ENCODE measurements at regions not wholly inside any gene's neighbourhood (a gene's known extent, or its start where the extent isn't known, plus 50 kb on each side); places are given as distances from the start of the nearest gene placed in this dataset.
"Not testable (repeated sequence)": the region's sequence is repeated elsewhere in the genome, so short reads cannot be mapped to it uniquely, and the experiment has no call there.

GRCh38 chr4:137852326-137852725, 320.0 kb upstream of the PCDH18 start:
- no peak overlapping the region for H3K27ac ChIP-seq
- H3K4me3 ChIP-seq (ENCODE audit: low read depth in 1 of 2, low read length in 1 of 2), result no peak overlapping the region
- H3K36me3 ChIP-seq, result no peaks in the 10 kb centered on the region
- no peaks in the 10 kb centered on the region for H3K27me3 ChIP-seq
- H3K4me1 ChIP-seq (ENCODE audit: control insufficient read depth in 1 of 2, insufficient read depth in 1 of 2, low read depth in 1 of 2, low read length in 1 of 2), result no peaks in the 10 kb centered on the region
- no peaks in the 10 kb centered on the region for H3K9me3 ChIP-seq
- TF ChIP-seq CTCF (IDR thresholded peaks at IDR 0.05), result no peak

- Histone ChIP-seq H3K27ac (no peak overlapping the region), H3K36me3 (no peaks in the 10 kb centered on the region), H3K4me3 (ENCODE audit: low read depth in 1 of 2, low read length in 1 of 2) (no peak overlapping the region), H3K9me3 (no peaks in the 10 kb centered on the region), H3K27me3 (no peaks in the 10 kb centered on the region), H3K4me1 (ENCODE audit: control insufficient read depth in 1 of 2, insufficient read depth in 1 of 2, low read depth in 1 of 2, low read length in 1 of 2) (no peaks in the 10 kb centered on the region)
- TF ChIP-seq CTCF (IDR thresholded peaks at IDR 0.05), result no peak
Observed at GRCh38 chr4:137851435-137851834, 319.1 kb upstream of the PCDH18 start.

- H3K27me3 ChIP-seq; H3K27ac ChIP-seq; H3K9me3 ChIP-seq; H3K4me1 ChIP-seq (ENCODE audit: control insufficient read depth in 1 of 2, insufficient read depth in 1 of 2, low read depth in 1 of 2, low read length in 1 of 2); H3K36me3 ChIP-seq; H3K4me3 ChIP-seq (ENCODE audit: low read depth in 1 of 2, low read length in 1 of 2): not testable (repeated sequence)
Observed at GRCh38 chr4:137827945-137828344, 295.7 kb upstream of the PCDH18 start.

- H3K4me1 ChIP-seq (ENCODE audit: control insufficient read depth in 1 of 2, insufficient read depth in 1 of 2, low read depth in 1 of 2, low read length in 1 of 2), result no peaks in the 10 kb centered on the region
Observed at GRCh38 chr4:137825505-137825904, 293.2 kb upstream of the PCDH18 start.

GRCh38 chr4:137823007-137823406, 290.7 kb upstream of the PCDH18 start:
- no peaks in the 10 kb centered on the region for H3K27me3 ChIP-seq
- no peaks in the 10 kb centered on the region for H3K9me3 ChIP-seq
- no peak overlapping the region for H3K4me3 ChIP-seq (ENCODE audit: low read depth in 1 of 2, low read length in 1 of 2)
- no peak for TF ChIP-seq CTCF (IDR thresholded peaks at IDR 0.05)
- H3K36me3 ChIP-seq, result no peaks in the 10 kb centered on the region
- H3K4me1 ChIP-seq (ENCODE audit: control insufficient read depth in 1 of 2, insufficient read depth in 1 of 2, low read depth in 1 of 2, low read length in 1 of 2), result no peaks in the 10 kb centered on the region
- H3K27ac ChIP-seq, result no peak overlapping the region

More at GRCh38 chr4:137825505-137825904, 293.2 kb upstream of the PCDH18 start:
- Histone ChIP-seq H3K27ac (no peak overlapping the region), H3K4me3 (ENCODE audit: low read depth in 1 of 2, low read length in 1 of 2) (no peak overlapping the region), H3K36me3 (no peaks in the 10 kb centered on the region), H3K27me3 (no peaks in the 10 kb centered on the region), H3K9me3 (peaks cover 4% of the 10 kb centered on the region)
- no peak for TF ChIP-seq CTCF (IDR thresholded peaks at IDR 0.05)

GRCh38 chr4:137819964-137820383, 287.7 kb upstream of the PCDH18 start:
- Histone ChIP-seq H3K4me3 (ENCODE audit: low read depth in 1 of 2, low read length in 1 of 2) (no peak overlapping the region), H3K4me1 (ENCODE audit: control insufficient read depth in 1 of 2, insufficient read depth in 1 of 2, low read depth in 1 of 2, low read length in 1 of 2) (no peaks in the 10 kb centered on the region), H3K27me3 (no peaks in the 10 kb centered on the region), H3K27ac (no peak overlapping the region), H3K36me3 (no peaks in the 10 kb centered on the region), H3K9me3 (no peaks in the 10 kb centered on the region)
- TF ChIP-seq CTCF (IDR thresholded peaks at IDR 0.05), result no peak

Data from neutrophil (primary cell).